BE2C (cell line): ENCODE measurements at regions not wholly inside any gene's neighbourhood (a gene's known extent, or its start where the extent isn't known, plus 50 kb on each side); places are given as distances from the start of the nearest gene placed in this dataset.

Experiments used
- DNase-seq: peaks from one replicate; pipeline ENCODE4 v3.0.0-alpha.2; 2020
- H3K27me3 ChIP-seq: fragments of 250-450 bp; sonication (Bioruptor Pico); 2 replicates; pipeline ENCODE4 v1.5.1; 2020; ENCODE audit warnings: mild to moderate bottlenecking
- H3K36me3 ChIP-seq: fragments of 250-450 bp; sonication (Bioruptor Pico); 2 replicates; pipeline ENCODE4 v1.5.1; 2020; ENCODE audit warnings: mild to moderate bottlenecking
- H3K4me1 ChIP-seq: fragments of 250-450 bp; sonication (Bioruptor Pico); 2 replicates; pipeline ENCODE4 v1.5.1; 2020
- H3K4me3 ChIP-seq: 2 replicates; pipeline ENCODE4 v1.5.1; 2011; ENCODE audit warnings: low read depth, low read length
- H3K9me3 ChIP-seq: fragments of 250-450 bp; sonication (Bioruptor Pico); 2 replicates; pipeline ENCODE4 v1.5.1; 2020
- TF ChIP-seq, protein P1 (sequence below): IDR thresholded peaks from 2 replicates; pipeline ENCODE4 v1.5.1; 2012; ENCODE audit warnings: mild to moderate bottlenecking, low read depth, low read length

DNA sequence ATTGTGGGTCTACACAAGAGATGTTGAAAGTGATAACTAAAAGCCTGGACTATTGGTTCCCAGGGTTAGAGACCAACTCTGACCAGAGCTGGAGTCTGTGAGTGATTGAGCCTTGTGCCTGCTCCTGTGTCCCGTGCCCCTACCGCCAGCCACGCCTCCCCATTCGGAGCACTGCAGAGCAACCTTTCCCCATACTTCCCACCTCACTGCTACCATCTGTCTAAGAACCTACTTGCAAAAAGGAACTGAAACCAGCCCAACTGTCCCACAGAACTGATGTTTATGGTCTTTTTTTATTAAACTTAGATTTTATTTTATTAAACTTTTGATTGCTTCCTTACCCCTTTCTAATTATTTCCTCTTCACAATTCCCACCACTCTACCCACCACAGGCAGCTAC lies 300.3 kb upstream of the MGAT5 start:
- Histone ChIP-seq H3K4me1 (no peaks in the 10 kb centered on the region), H3K9me3 (no peaks in the 10 kb centered on the region), H3K4me3 (no peak overlapping the region), H3K36me3 (no peaks in the 10 kb centered on the region), H3K27me3 (no peaks in the 10 kb centered on the region)
- TF ChIP-seq, protein P1, sequence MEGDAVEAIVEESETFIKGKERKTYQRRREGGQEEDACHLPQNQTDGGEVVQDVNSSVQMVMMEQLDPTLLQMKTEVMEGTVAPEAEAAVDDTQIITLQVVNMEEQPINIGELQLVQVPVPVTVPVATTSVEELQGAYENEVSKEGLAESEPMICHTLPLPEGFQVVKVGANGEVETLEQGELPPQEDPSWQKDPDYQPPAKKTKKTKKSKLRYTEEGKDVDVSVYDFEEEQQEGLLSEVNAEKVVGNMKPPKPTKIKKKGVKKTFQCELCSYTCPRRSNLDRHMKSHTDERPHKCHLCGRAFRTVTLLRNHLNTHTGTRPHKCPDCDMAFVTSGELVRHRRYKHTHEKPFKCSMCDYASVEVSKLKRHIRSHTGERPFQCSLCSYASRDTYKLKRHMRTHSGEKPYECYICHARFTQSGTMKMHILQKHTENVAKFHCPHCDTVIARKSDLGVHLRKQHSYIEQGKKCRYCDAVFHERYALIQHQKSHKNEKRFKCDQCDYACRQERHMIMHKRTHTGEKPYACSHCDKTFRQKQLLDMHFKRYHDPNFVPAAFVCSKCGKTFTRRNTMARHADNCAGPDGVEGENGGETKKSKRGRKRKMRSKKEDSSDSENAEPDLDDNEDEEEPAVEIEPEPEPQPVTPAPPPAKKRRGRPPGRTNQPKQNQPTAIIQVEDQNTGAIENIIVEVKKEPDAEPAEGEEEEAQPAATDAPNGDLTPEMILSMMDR = no peak
- DNase-seq = no peak

DNA sequence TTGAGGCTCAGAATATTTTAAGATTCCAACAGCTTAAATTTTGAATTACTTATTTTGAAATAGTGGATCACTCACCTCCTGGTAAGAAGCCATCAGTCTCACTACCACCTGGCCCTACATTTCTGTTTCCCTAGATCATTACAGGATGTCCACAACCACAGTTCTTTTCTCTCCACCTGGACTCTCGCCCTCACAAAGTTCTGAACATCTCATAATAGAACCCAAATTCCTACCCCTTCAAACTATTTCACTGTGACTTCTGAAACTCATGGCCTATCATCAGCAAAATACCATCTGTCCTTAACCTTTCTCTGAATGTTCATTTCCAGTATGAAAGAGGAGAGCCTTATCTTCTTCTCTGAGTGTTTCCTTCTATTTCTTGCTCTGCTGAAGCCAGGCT lies 299.2 kb upstream of the MGAT5 start:
- no peak for DNase-seq
- Histone ChIP-seq H3K27me3 (no peaks in the 10 kb centered on the region), H3K9me3 (no peaks in the 10 kb centered on the region), H3K36me3 (no peaks in the 10 kb centered on the region), H3K4me1 (no peaks in the 10 kb centered on the region), H3K4me3 (no peak overlapping the region)
- TF ChIP-seq, protein P1 = no peak

DNA sequence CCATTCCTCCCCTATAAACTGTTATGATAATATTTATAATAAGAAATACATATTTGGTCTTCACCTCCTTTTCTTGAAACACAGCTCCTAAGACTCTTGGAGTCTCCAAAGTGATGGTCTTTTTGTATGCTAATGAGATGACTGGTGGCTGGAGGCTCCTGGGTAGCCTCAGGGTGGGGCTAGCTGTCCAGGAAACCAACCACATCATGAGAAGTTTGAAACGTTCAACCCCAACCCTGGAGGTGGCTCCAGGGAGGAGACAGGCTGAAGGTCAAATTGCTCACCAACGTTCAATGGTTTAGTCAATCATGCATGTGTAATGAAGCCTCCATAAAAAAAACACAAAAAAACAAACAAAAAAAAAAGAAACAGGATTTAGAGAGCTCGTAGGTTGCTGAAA lies 298.7 kb upstream of the MGAT5 start:
- Histone ChIP-seq H3K27me3 (no peaks in the 10 kb centered on the region), H3K9me3 (no peaks in the 10 kb centered on the region), H3K36me3 (no peaks in the 10 kb centered on the region), H3K4me1 (no peaks in the 10 kb centered on the region), H3K4me3 (no peak overlapping the region)
- no peak for DNase-seq
- TF ChIP-seq, protein P1 = no peak

DNA sequence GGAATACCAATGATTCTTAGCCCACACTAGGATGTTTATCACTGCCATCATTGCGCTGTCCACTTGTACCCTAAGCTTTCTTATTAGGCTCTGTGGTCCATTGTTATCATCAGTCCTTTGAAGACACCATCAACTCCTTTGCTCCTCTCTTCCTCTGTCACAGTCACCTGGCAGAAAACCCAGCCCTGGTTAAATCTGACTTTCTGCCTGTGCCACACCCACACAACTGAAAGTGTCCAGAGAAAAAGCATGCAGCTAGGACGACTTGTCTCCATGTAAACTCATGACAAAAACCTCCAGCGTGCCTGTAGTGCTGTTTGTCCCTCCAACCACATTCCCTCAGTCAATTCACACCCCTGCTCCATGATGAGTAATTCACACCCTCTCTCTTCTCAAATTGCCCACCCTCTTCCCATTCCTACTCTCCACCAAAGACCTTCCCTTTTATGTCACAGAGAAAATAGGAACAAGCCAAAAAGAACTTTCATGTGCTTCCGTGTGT lies 297.4 kb upstream of the MGAT5 start:
- Histone ChIP-seq H3K9me3 (no peaks in the 10 kb centered on the region), H3K36me3 (no peaks in the 10 kb centered on the region), H3K4me1 (no peaks in the 10 kb centered on the region), H3K4me3 (no peak overlapping the region), H3K27me3 (no peaks in the 10 kb centered on the region)
- DNase-seq = no peak
- TF ChIP-seq, protein P1 = no peak

DNA sequence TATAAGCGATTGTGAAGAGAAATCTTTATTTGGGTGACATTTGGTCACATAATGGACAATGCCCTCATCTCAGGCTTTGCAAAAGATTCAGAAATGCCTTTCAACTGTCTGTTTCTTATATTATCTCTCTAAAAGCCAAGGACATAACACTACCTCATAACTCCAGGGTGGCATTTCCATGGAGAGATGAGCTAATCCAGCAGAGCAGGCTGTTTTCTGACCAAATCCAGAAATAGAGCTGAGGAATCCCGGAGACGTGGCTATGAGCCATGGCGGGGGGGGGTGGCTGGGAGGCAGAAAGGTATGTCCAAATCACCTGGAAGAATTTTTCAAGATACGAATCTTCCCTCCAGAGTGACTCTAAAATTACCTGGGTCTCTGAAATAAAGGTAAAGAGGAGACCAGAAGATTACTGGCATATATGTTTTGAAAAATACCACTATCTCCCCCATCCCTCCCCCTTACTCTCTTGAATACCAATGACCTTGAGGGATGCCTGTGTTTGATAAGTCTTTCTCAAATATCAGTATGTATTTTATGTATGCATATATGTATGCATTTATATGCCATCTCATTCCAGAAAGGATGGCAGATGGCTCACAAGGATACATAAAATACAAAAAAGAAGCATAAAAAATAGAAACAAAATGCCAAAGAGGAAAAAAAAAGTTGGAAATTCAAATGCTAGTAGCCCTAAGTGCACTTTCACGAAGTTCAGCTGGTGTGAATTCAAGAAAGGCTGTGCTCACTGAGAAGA lies 296.0 kb upstream of the MGAT5 start:
- Histone ChIP-seq H3K9me3 (no peaks in the 10 kb centered on the region), H3K36me3 (no peaks in the 10 kb centered on the region), H3K27me3 (no peaks in the 10 kb centered on the region), H3K4me1 (no peaks in the 10 kb centered on the region), H3K4me3 (no peak overlapping the region)
- DNase-seq = no peak
- TF ChIP-seq, protein P1 = no peak

DNA sequence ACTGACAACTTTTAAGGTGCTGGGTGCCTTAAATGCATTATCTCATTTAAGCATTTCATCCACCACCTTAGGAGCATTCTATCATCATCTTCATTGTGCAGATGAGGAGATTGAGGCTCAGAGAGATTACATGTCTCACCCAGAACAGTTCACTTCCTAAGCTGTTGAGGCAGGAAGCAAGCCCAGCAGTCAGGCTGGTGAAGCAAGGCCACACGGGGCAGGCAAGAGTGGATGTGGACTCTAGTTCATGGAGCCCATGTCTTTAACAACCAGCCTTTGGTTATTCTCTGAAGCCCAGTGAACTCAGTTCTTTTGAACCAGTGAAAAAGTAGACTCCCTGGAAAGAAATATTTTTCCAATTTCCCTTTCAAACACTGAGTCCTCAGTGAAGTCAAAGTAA lies 294.8 kb upstream of the MGAT5 start:
- H3K4me1 ChIP-seq = no peaks in the 10 kb centered on the region
- no peaks in the 10 kb centered on the region for H3K27me3 ChIP-seq
- TF ChIP-seq, protein P1 = no peak
- H3K9me3 ChIP-seq = no peaks in the 10 kb centered on the region
- H3K36me3 ChIP-seq = no peaks in the 10 kb centered on the region
- H3K4me3 ChIP-seq = no peak overlapping the region
- DNase-seq = no peak
